ENCODE measurements at regions not wholly inside any gene's neighbourhood (a gene's known extent, or its start where the extent isn't known, plus 50 kb on each side); places are given as distances from the start of the nearest gene placed in this dataset.

- no peaks in the 10 kb centered on the region for H3K36me3 ChIP-seq (ENCODE audit: insufficient read depth, low read length)
- no peak overlapping the region for H2AFZ ChIP-seq (ENCODE audit: low read length)
- H4K20me1 ChIP-seq (ENCODE audit: insufficient read depth, low read depth, low read length) = no peaks in the 10 kb centered on the region
- no peak overlapping the region for H3K4me2 ChIP-seq (ENCODE audit: low read depth, low read length, poor library complexity, severe bottlenecking)
- no peaks in the 10 kb centered on the region for H3K4me1 ChIP-seq (ENCODE audit: low read length)
- DNase-seq = no peak
- no peaks in the 10 kb centered on the region for H3K9me3 ChIP-seq (ENCODE audit: low read length)
- H3K9me2 ChIP-seq (replicated peaks; ENCODE audit: insufficient read depth, low read length) = no peaks in the 10 kb centered on the region
- no peak overlapping the region for H3K4me3 ChIP-seq (ENCODE audit: low read length)
- no peak overlapping the region for H3K9ac ChIP-seq (ENCODE audit: low read length)
- no peaks in the 10 kb centered on the region for H3K27me3 ChIP-seq (ENCODE audit: low read length)
- no peak overlapping the region for H3K27ac ChIP-seq (ENCODE audit: low read length)
- H3K79me2 ChIP-seq (ENCODE audit: low read length) = no peaks in the 10 kb centered on the region
These were observed 501.3 kb downstream of the BCOR start for GRCh38 chrX:39596437-39596836.

DNA sequence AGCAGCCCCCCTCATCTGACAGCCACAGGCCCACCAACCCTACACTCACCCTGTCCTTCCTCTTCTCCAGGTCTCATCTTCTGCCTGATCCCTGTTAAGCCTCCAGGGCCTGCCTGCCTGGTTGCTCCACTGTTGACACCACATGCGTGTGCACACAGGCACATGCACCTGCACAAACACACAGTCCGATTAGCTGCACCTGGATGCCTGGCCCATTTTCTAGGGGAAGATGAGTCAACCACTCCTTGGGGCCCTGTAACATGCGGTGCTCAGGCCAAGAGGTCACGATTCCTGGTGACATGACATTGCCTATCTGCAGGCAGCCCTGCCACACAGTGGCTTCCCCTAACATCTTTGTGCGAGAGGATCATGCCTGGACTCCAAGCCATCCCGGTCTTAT, 498.4 kb downstream of the BCOR start:
- H3K9ac ChIP-seq (ENCODE audit: low read length) = no peak overlapping the region
- H3K4me1 ChIP-seq (ENCODE audit: low read length) = no peaks in the 10 kb centered on the region
- H4K20me1 ChIP-seq (ENCODE audit: insufficient read depth, low read depth, low read length) = no peaks in the 10 kb centered on the region
- no peaks in the 10 kb centered on the region for H3K79me2 ChIP-seq (ENCODE audit: low read length)
- H3K9me2 ChIP-seq (replicated peaks; ENCODE audit: insufficient read depth, low read length) = no peaks in the 10 kb centered on the region
- H3K27ac ChIP-seq (ENCODE audit: low read length) = no peak overlapping the region
- no peak for DNase-seq
- no peaks in the 10 kb centered on the region for H3K9me3 ChIP-seq (ENCODE audit: low read length)
- no peaks in the 10 kb centered on the region for H3K36me3 ChIP-seq (ENCODE audit: insufficient read depth, low read length)
- H2AFZ ChIP-seq (ENCODE audit: low read length) = no peak overlapping the region
- no peak overlapping the region for H3K4me2 ChIP-seq (ENCODE audit: low read depth, low read length, poor library complexity, severe bottlenecking)
- H3K27me3 ChIP-seq (ENCODE audit: low read length) = no peaks in the 10 kb centered on the region
- H3K4me3 ChIP-seq (ENCODE audit: low read length) = no peak overlapping the region

GRCh38 chrX:39600222-39600621, 497.5 kb downstream of the BCOR start:
- H3K79me2 ChIP-seq (ENCODE audit: low read length) = no peaks in the 10 kb centered on the region
- H3K4me3 ChIP-seq (ENCODE audit: low read length) = no peak overlapping the region
- H3K9me2 ChIP-seq (replicated peaks; ENCODE audit: insufficient read depth, low read length) = no peaks in the 10 kb centered on the region
- no peaks in the 10 kb centered on the region for H3K27me3 ChIP-seq (ENCODE audit: low read length)
- DNase-seq = no peak
- H3K4me1 ChIP-seq (ENCODE audit: low read length) = no peaks in the 10 kb centered on the region
- H3K9ac ChIP-seq (ENCODE audit: low read length) = no peak overlapping the region
- no peaks in the 10 kb centered on the region for H3K9me3 ChIP-seq (ENCODE audit: low read length)
- no peak overlapping the region for H3K4me2 ChIP-seq (ENCODE audit: low read depth, low read length, poor library complexity, severe bottlenecking)
- H4K20me1 ChIP-seq (ENCODE audit: insufficient read depth, low read depth, low read length) = no peaks in the 10 kb centered on the region
- no peak overlapping the region for H2AFZ ChIP-seq (ENCODE audit: low read length)
- no peak overlapping the region for H3K27ac ChIP-seq (ENCODE audit: low read length)
- no peaks in the 10 kb centered on the region for H3K36me3 ChIP-seq (ENCODE audit: insufficient read depth, low read length)

DNA sequence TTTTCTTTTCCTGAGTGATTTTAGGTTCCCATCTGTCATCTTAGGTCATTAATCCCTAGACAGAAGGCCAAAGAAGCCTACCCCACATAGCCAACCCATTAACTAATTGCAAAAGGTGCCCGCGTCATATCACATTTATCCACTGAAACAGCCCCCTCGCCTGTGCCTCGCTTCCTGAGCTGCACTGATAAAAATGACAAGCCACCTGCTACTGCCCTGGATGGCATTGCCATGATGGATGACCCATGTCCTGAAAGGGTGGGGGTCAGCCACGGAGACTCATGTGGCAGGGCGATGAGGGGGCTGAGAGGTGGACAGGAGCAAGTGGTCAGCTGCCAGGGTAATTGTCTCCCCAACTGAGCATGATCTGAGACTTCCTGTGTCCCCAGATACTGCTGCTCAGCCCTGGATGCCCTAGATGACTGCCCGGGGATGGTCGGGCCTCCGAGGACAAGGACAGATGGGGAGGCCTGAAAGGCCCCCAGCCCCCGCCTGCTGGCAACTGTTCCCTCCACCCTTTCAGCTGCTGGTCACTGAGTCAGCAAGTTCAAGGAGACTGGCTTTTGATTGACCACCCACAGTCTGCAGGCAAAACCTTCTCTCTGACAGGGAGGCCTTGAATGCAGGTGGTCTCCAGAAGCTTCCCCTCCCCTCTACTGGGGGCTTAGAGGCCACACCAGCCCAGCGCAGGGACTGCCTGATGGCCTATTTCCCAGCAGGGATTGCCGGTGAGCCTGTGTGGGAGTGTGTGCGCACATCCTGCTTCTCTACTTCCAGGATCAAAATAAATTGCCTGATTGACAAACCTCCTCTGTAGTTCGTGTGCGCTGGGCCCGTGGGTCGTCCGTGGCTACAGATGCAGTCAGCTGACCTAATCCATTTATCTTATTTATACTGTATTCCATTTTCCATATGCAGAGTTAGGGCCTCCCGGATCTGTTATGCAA, 496.3 kb downstream of the BCOR start:
- Histone ChIP-seq H3K4me2 (ENCODE audit: low read depth, low read length, poor library complexity, severe bottlenecking) (no peak overlapping the region), H3K36me3 (ENCODE audit: insufficient read depth, low read length) (no peaks in the 10 kb centered on the region), H3K27ac (ENCODE audit: low read length) (no peak overlapping the region), H3K79me2 (ENCODE audit: low read length) (no peaks in the 10 kb centered on the region), H3K27me3 (ENCODE audit: low read length) (no peaks in the 10 kb centered on the region), H3K9me2 (replicated peaks; ENCODE audit: insufficient read depth, low read length) (no peaks in the 10 kb centered on the region), H3K9ac (ENCODE audit: low read length) (no peak overlapping the region), H3K4me1 (ENCODE audit: low read length) (no peaks in the 10 kb centered on the region), H3K4me3 (ENCODE audit: low read length) (no peak overlapping the region), H4K20me1 (ENCODE audit: insufficient read depth, low read depth, low read length) (no peaks in the 10 kb centered on the region), H2AFZ (ENCODE audit: low read length) (no peak overlapping the region), H3K9me3 (ENCODE audit: low read length) (no peaks in the 10 kb centered on the region)
- no peak for DNase-seq

GRCh38 chrX:39602195-39602594, 495.6 kb downstream of the BCOR start:
- no peaks in the 10 kb centered on the region for H4K20me1 ChIP-seq (ENCODE audit: insufficient read depth, low read depth, low read length)
- no peaks in the 10 kb centered on the region for H3K4me1 ChIP-seq (ENCODE audit: low read length)
- H3K9me3 ChIP-seq (ENCODE audit: low read length) = no peaks in the 10 kb centered on the region
- DNase-seq = no peak
- H2AFZ ChIP-seq (ENCODE audit: low read length) = no peak overlapping the region
- H3K36me3 ChIP-seq (ENCODE audit: insufficient read depth, low read length) = no peaks in the 10 kb centered on the region
- no peak overlapping the region for H3K27ac ChIP-seq (ENCODE audit: low read length)
- H3K9ac ChIP-seq (ENCODE audit: low read length) = no peak overlapping the region
- H3K4me3 ChIP-seq (ENCODE audit: low read length) = no peak overlapping the region
- H3K4me2 ChIP-seq (ENCODE audit: low read depth, low read length, poor library complexity, severe bottlenecking) = no peak overlapping the region
- H3K9me2 ChIP-seq (replicated peaks; ENCODE audit: insufficient read depth, low read length) = no peaks in the 10 kb centered on the region
- no peaks in the 10 kb centered on the region for H3K79me2 ChIP-seq (ENCODE audit: low read length)
- no peaks in the 10 kb centered on the region for H3K27me3 ChIP-seq (ENCODE audit: low read length)

DNA sequence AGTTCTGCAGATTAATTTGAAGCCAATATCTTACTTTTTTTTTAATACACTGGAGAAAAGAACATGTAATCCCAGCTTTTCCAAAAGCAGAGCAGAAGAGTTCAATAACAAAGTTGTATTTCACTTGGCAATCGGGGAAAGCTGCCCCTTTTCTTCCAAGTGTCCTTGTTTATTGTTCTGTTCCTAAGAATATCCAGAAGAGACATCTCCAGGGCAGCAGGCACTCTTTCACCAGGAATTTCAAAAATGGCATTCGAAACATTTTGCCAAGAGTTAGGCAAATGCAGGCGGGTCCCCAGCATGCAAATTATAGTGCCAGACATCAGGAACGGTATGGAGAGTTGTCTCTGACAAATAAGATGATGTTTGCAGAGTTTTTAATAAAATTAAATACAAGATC, 494.5 kb downstream of the BCOR start:
- no peaks in the 10 kb centered on the region for H3K36me3 ChIP-seq (ENCODE audit: insufficient read depth, low read length)
- DNase-seq = no peak
- H3K9me2 ChIP-seq (replicated peaks; ENCODE audit: insufficient read depth, low read length) = no peaks in the 10 kb centered on the region
- no peak overlapping the region for H3K4me3 ChIP-seq (ENCODE audit: low read length)
- H3K27me3 ChIP-seq (ENCODE audit: low read length) = no peaks in the 10 kb centered on the region
- H2AFZ ChIP-seq (ENCODE audit: low read length) = no peak overlapping the region
- H4K20me1 ChIP-seq (ENCODE audit: insufficient read depth, low read depth, low read length) = no peaks in the 10 kb centered on the region
- H3K79me2 ChIP-seq (ENCODE audit: low read length) = no peaks in the 10 kb centered on the region
- H3K27ac ChIP-seq (ENCODE audit: low read length) = no peak overlapping the region
- no peaks in the 10 kb centered on the region for H3K4me1 ChIP-seq (ENCODE audit: low read length)
- no peaks in the 10 kb centered on the region for H3K9me3 ChIP-seq (ENCODE audit: low read length)
- no peak overlapping the region for H3K9ac ChIP-seq (ENCODE audit: low read length)
- no peak overlapping the region for H3K4me2 ChIP-seq (ENCODE audit: low read depth, low read length, poor library complexity, severe bottlenecking)

- no peak for DNase-seq
- H3K4me3 ChIP-seq (ENCODE audit: low read length) = no peak overlapping the region
- H3K9me2 ChIP-seq (replicated peaks; ENCODE audit: insufficient read depth, low read length) = no peaks in the 10 kb centered on the region
- H3K9ac ChIP-seq (ENCODE audit: low read length) = no peak overlapping the region
- no peaks in the 10 kb centered on the region for H3K9me3 ChIP-seq (ENCODE audit: low read length)
- no peaks in the 10 kb centered on the region for H3K4me1 ChIP-seq (ENCODE audit: low read length)
- no peak overlapping the region for H3K27ac ChIP-seq (ENCODE audit: low read length)
- H3K4me2 ChIP-seq (ENCODE audit: low read depth, low read length, poor library complexity, severe bottlenecking) = no peak overlapping the region
- no peaks in the 10 kb centered on the region for H3K27me3 ChIP-seq (ENCODE audit: low read length)
- H2AFZ ChIP-seq (ENCODE audit: low read length) = no peak overlapping the region
- no peaks in the 10 kb centered on the region for H3K79me2 ChIP-seq (ENCODE audit: low read length)
- no peaks in the 10 kb centered on the region for H4K20me1 ChIP-seq (ENCODE audit: insufficient read depth, low read depth, low read length)
- no peaks in the 10 kb centered on the region for H3K36me3 ChIP-seq (ENCODE audit: insufficient read depth, low read length)
These were observed 492.6 kb downstream of the BCOR start for GRCh38 chrX:39605183-39605582.

GRCh38 chrX:39605866-39606265, 491.9 kb downstream of the BCOR start:
- H3K27me3 ChIP-seq (ENCODE audit: low read length) = no peaks in the 10 kb centered on the region
- H3K4me1 ChIP-seq (ENCODE audit: low read length) = no peaks in the 10 kb centered on the region
- no peaks in the 10 kb centered on the region for H3K9me2 ChIP-seq (replicated peaks; ENCODE audit: insufficient read depth, low read length)
- H3K4me2 ChIP-seq (ENCODE audit: low read depth, low read length, poor library complexity, severe bottlenecking) = no peak overlapping the region
- no peak overlapping the region for H2AFZ ChIP-seq (ENCODE audit: low read length)
- no peak overlapping the region for H3K27ac ChIP-seq (ENCODE audit: low read length)
- no peaks in the 10 kb centered on the region for H3K9me3 ChIP-seq (ENCODE audit: low read length)
- no peak for DNase-seq
- H3K9ac ChIP-seq (ENCODE audit: low read length) = no peak overlapping the region
- H4K20me1 ChIP-seq (ENCODE audit: insufficient read depth, low read depth, low read length) = no peaks in the 10 kb centered on the region
- H3K36me3 ChIP-seq (ENCODE audit: insufficient read depth, low read length) = no peaks in the 10 kb centered on the region
- no peaks in the 10 kb centered on the region for H3K79me2 ChIP-seq (ENCODE audit: low read length)
- no peak overlapping the region for H3K4me3 ChIP-seq (ENCODE audit: low read length)

All from Karpas-422 (cell line).